Astrocyte (in vitro differentiated cells and primary cell): ENCODE measurements at regions not wholly inside any gene's neighbourhood (a gene's known extent, or its start where the extent isn't known, plus 50 kb on each side); places are given as distances from the start of the nearest gene placed in this dataset.

Source experiments
- DNase-seq: peaks from one replicate; pipeline ENCODE4 v3.0.0-alpha.2; 2010; ENCODE audit warnings: low read depth
- FAIRE-seq: peaks from 2 replicates; lab custom pipeline; 2011; peaks lifted over from hg19 to GRCh38; lab: Jason Lieb, UNC
- H2AFZ ChIP-seq: 2 replicates; pipeline ENCODE4 v1.6.0; 2012; ENCODE audit warnings: low read depth, low read length, inconsistent platforms
- H3K27ac ChIP-seq: 2 replicates; pipeline ENCODE4 v1.5.1; 2011; ENCODE audit warnings: low read depth, low read length, inconsistent platforms
- H3K27me3 ChIP-seq: 2 replicates; pipeline ENCODE4 v1.6.0; 2011; ENCODE audit warnings: low read length, inconsistent platforms; ENCODE audit not compliant: insufficient read depth
- H3K36me3 ChIP-seq: 2 replicates; pipeline ENCODE4 v1.5.1; 2011; ENCODE audit warnings: low read length, inconsistent platforms; ENCODE audit not compliant: insufficient read depth
- H3K4me1 ChIP-seq: 2 replicates; pipeline ENCODE4 v1.5.1; 2011; ENCODE audit warnings: low read length, inconsistent platforms; ENCODE audit not compliant: insufficient read depth
- H3K4me2 ChIP-seq: 2 replicates; pipeline ENCODE4 v1.6.0; 2012; ENCODE audit warnings: low read length, inconsistent platforms
- H3K4me3 ChIP-seq: 2 replicates; pipeline ENCODE4 v1.5.1; 2011; ENCODE audit warnings: low read depth, mild to moderate bottlenecking, low read length, inconsistent platforms; ENCODE audit not compliant: insufficient read depth
- H3K79me2 ChIP-seq: 2 replicates; pipeline ENCODE4 v1.6.0; 2012; ENCODE audit warnings: mild to moderate bottlenecking, low read length, inconsistent platforms; ENCODE audit not compliant: insufficient read depth
- H3K9ac ChIP-seq: 2 replicates; pipeline ENCODE4 v1.6.0; 2012; ENCODE audit warnings: mild to moderate bottlenecking, low read length, inconsistent platforms
- H3K9me3 ChIP-seq: 2 replicates; pipeline ENCODE4 v1.5.1; 2012; ENCODE audit warnings: low read depth, mild to moderate bottlenecking, low read length, inconsistent platforms; ENCODE audit not compliant: insufficient read depth
- H4K20me1 ChIP-seq: 2 replicates; pipeline ENCODE4 v1.6.0; 2012; ENCODE audit warnings: low read length, inconsistent platforms; ENCODE audit not compliant: insufficient read depth
- H3K27ac Mint-ChIP-seq: one replicate; pipeline ENCODE4 v1.8.0; 2021; ENCODE audit warnings: mild to moderate bottlenecking, mixed read lengths; ENCODE audit not compliant: unreplicated experiment
- H3K27me3 Mint-ChIP-seq: one replicate; pipeline ENCODE4 v1.8.0; 2021; ENCODE audit warnings: low read depth, mixed read lengths; ENCODE audit not compliant: unreplicated experiment
- H3K36me3 Mint-ChIP-seq: one replicate; pipeline ENCODE4 v1.8.0; 2021; ENCODE audit warnings: low read depth, mixed read lengths; ENCODE audit not compliant: unreplicated experiment
- H3K4me1 Mint-ChIP-seq: one replicate; pipeline ENCODE4 v1.8.0; 2021; ENCODE audit warnings: low read depth, mixed read lengths; ENCODE audit not compliant: unreplicated experiment
- H3K4me3 Mint-ChIP-seq: one replicate; pipeline ENCODE4 v1.8.0; 2021; ENCODE audit warnings: mild to moderate bottlenecking, moderate library complexity, mixed read lengths; ENCODE audit not compliant: unreplicated experiment
- H3K9me3 Mint-ChIP-seq: one replicate; pipeline ENCODE4 v1.8.0; 2021; ENCODE audit warnings: mild to moderate bottlenecking, mixed read lengths; ENCODE audit not compliant: unreplicated experiment
- CTCF ChIP-seq: IDR thresholded peaks from 2 replicates; pipeline ENCODE4 v1.5.1; 2011; ENCODE audit warnings: low read depth, mild to moderate bottlenecking, inconsistent platforms, low read length, moderate library complexity; ENCODE audit not compliant: insufficient read depth
- EZH2 ChIP-seq: IDR thresholded peaks from 2 replicates; pipeline ENCODE4 v1.6.1; 2012; ENCODE audit warnings: mild to moderate bottlenecking, low read length, inconsistent platforms; ENCODE audit not compliant: insufficient read depth

GRCh38 chr4:78706302-78706701 is 69.8 kb upstream of the BMP2K start:
- Mint-ChIP-seq H3K36me3 (peaks cover 2% of the 10 kb centered on the region), H3K4me3 (no peak overlapping the region), H3K27ac (no peak overlapping the region), H3K27me3 (peaks cover 1% of the 10 kb centered on the region), H3K4me1 (peaks cover 10% of the 10 kb centered on the region), H3K9me3 (peaks cover 6% of the 10 kb centered on the region)
- Histone ChIP-seq H3K79me2 (no peaks in the 10 kb centered on the region), H3K4me1 (peaks cover 7% of the 10 kb centered on the region), H2AFZ (no peak overlapping the region), H3K36me3 (no peaks in the 10 kb centered on the region), H3K4me2 (no peak overlapping the region), H3K9me3 (peaks cover 2% of the 10 kb centered on the region), H3K4me3 (no peak overlapping the region), H3K27me3 (no peaks in the 10 kb centered on the region), H3K9ac (no peak overlapping the region), H3K27ac (no peak overlapping the region), H4K20me1 (no peaks in the 10 kb centered on the region)
- FAIRE-seq: no peak
- DNase-seq: peak; percentile 16
- TF ChIP-seq CTCF: no peak
- TF ChIP-seq EZH2: no peak

GRCh38 chr4:78707268-78707667 is 68.9 kb upstream of the BMP2K start:
- no peak overlapping the region for H3K27ac Mint-ChIP-seq
- peaks cover 5% of the 10 kb centered on the region for H3K9me3 Mint-ChIP-seq
- peaks cover 10% of the 10 kb centered on the region for H3K4me1 Mint-ChIP-seq
- Histone ChIP-seq H3K9me3 (peaks cover 2% of the 10 kb centered on the region), H3K27ac (no peak overlapping the region), H3K4me3 (no peak overlapping the region), H3K36me3 (no peaks in the 10 kb centered on the region), H3K9ac (no peak overlapping the region), H3K79me2 (no peaks in the 10 kb centered on the region), H4K20me1 (no peaks in the 10 kb centered on the region), H2AFZ (no peak overlapping the region), H3K27me3 (no peaks in the 10 kb centered on the region), H3K4me2 (no peak overlapping the region), H3K4me1 (peaks cover 7% of the 10 kb centered on the region)
- DNase-seq (no peak), FAIRE-seq (no peak)
- H3K4me3 Mint-ChIP-seq: no peak overlapping the region
- no peaks in the 10 kb centered on the region for H3K27me3 Mint-ChIP-seq
- H3K36me3 Mint-ChIP-seq: peaks cover 2% of the 10 kb centered on the region
- TF ChIP-seq EZH2 (no peak), CTCF (no peak)

DNA sequence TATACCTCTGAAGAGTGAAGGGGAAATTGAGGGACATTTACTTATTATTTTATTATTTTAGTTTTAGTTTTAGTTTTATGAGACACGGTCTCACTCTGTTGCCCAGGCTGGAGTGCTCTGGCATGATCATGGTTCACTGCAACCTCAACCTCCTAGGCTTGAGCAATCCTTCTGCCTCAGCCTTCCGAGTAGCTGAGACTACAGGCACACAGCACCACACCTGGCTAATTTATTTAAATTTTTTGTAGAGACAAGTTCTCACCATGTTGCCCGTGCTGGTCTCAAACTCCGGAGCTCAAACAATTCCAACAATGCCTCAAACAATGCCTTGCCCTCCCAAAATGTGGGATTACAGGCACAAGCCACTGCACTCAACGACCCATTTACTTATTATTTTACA is 68.4 kb upstream of the BMP2K start:
- Histone ChIP-seq H3K4me1 (peaks cover 7% of the 10 kb centered on the region), H3K4me2 (no peak overlapping the region), H3K27me3 (no peaks in the 10 kb centered on the region), H2AFZ (no peak overlapping the region), H3K9me3 (peaks cover under 1% of the 10 kb centered on the region), H4K20me1 (no peaks in the 10 kb centered on the region), H3K9ac (no peak overlapping the region), H3K79me2 (no peaks in the 10 kb centered on the region), H3K4me3 (no peak overlapping the region), H3K27ac (no peak overlapping the region), H3K36me3 (no peaks in the 10 kb centered on the region)
- FAIRE-seq (no peak), DNase-seq (no peak)
- Mint-ChIP-seq H3K27me3 (no peaks in the 10 kb centered on the region), H3K9me3 (peaks cover 2% of the 10 kb centered on the region), H3K4me1 (peaks cover 10% of the 10 kb centered on the region), H3K36me3 (peaks cover 2% of the 10 kb centered on the region), H3K27ac (no peak overlapping the region), H3K4me3 (no peak overlapping the region)
- TF ChIP-seq EZH2 (no peak), CTCF (no peak)
